ENCODE measurements at regions not wholly inside any gene's neighbourhood (a gene's known extent, or its start where the extent isn't known, plus 50 kb on each side); places are given as distances from the start of the nearest gene placed in this dataset.

GRCh38 chr12:87051621-87052020, 795.4 kb upstream of the MGAT4C start:
- Histone ChIP-seq H3F3A (ENCODE audit: control insufficient read depth, insufficient read depth) (no peaks in the 10 kb centered on the region), H3K27me3 (ENCODE audit: control insufficient read depth, low read length) (no peaks in the 10 kb centered on the region), H3K4me2 (ENCODE audit: low read length) (no peak overlapping the region), H3K4me1 (ENCODE audit: control insufficient read depth, low read length) (no peaks in the 10 kb centered on the region), H3K9me2 (replicated peaks; ENCODE audit: control insufficient read depth, low read length) (no peaks in the 10 kb centered on the region; the same call in 1 of the 2 replicates), H3K9me3 (ENCODE audit: control insufficient read depth, insufficient read depth, low read length) (no peaks in the 10 kb centered on the region), H4K20me1 (ENCODE audit: control insufficient read depth, insufficient read depth, low read depth, low read length) (no peaks in the 10 kb centered on the region), H3K36me3 (ENCODE audit: control insufficient read depth, low read length) (no peaks in the 10 kb centered on the region), H3K79me2 (ENCODE audit: control insufficient read depth, low read length) (no peaks in the 10 kb centered on the region), H3K27ac (ENCODE audit: low read depth, low read length) (no peak overlapping the region), H3K4me3 (ENCODE audit: low read length) (no peak overlapping the region)
- TF ChIP-seq CTCF (IDR thresholded peaks at IDR 0.05; ENCODE audit: low read depth, low read length, poor library complexity, severe bottlenecking) (no peak), EZH2phosphoT487 (IDR thresholded peaks at IDR 0.05; ENCODE audit: borderline replicate concordance, low read length) (no peak)

- no peaks in the 10 kb centered on the region for H3K27me3 ChIP-seq (ENCODE audit: control insufficient read depth, low read length)
- no peaks in the 10 kb centered on the region for H3K79me2 ChIP-seq (ENCODE audit: control insufficient read depth, low read length)
- TF ChIP-seq CTCF (IDR thresholded peaks at IDR 0.05; ENCODE audit: low read depth, low read length, poor library complexity, severe bottlenecking) (no peak), EZH2phosphoT487 (IDR thresholded peaks at IDR 0.05; ENCODE audit: borderline replicate concordance, low read length) (no peak)
- no peaks in the 10 kb centered on the region for H3K4me1 ChIP-seq (ENCODE audit: control insufficient read depth, low read length)
- H3K4me3 ChIP-seq (ENCODE audit: low read length) = no peak overlapping the region
- H3K9me3 ChIP-seq (ENCODE audit: control insufficient read depth, insufficient read depth, low read length) = no peaks in the 10 kb centered on the region
- H4K20me1 ChIP-seq (ENCODE audit: control insufficient read depth, insufficient read depth, low read depth, low read length) = no peaks in the 10 kb centered on the region
- H3K27ac ChIP-seq (ENCODE audit: low read depth, low read length) = no peak overlapping the region
- H3K9me2 ChIP-seq (replicated peaks; ENCODE audit: control insufficient read depth, low read length) = no peaks in the 10 kb centered on the region
- H3K4me2 ChIP-seq (ENCODE audit: low read length) = no peak overlapping the region
- no peaks in the 10 kb centered on the region for H3K36me3 ChIP-seq (ENCODE audit: control insufficient read depth, low read length)
- H3F3A ChIP-seq (ENCODE audit: control insufficient read depth, insufficient read depth) = no peaks in the 10 kb centered on the region
Observed at GRCh38 chr12:87047691-87048090, 791.5 kb upstream of the MGAT4C start.

- no peaks in the 10 kb centered on the region for H4K20me1 ChIP-seq (ENCODE audit: control insufficient read depth, insufficient read depth, low read depth, low read length)
- H3K36me3 ChIP-seq (ENCODE audit: control insufficient read depth, low read length) = no peaks in the 10 kb centered on the region
- H3F3A ChIP-seq (ENCODE audit: control insufficient read depth, insufficient read depth) = no peaks in the 10 kb centered on the region
- TF ChIP-seq EZH2phosphoT487 (IDR thresholded peaks at IDR 0.05; ENCODE audit: borderline replicate concordance, low read length) = no peak
- no peak for TF ChIP-seq CTCF (IDR thresholded peaks at IDR 0.05; ENCODE audit: low read depth, low read length, poor library complexity, severe bottlenecking)
- H3K4me2 ChIP-seq (ENCODE audit: low read length) = no peak overlapping the region
- no peaks in the 10 kb centered on the region for H3K9me2 ChIP-seq (replicated peaks; ENCODE audit: control insufficient read depth, low read length)
- no peak overlapping the region for H3K4me3 ChIP-seq (ENCODE audit: low read length)
- H3K27ac ChIP-seq (ENCODE audit: low read depth, low read length) = no peak overlapping the region
- H3K27me3 ChIP-seq (ENCODE audit: control insufficient read depth, low read length) = no peaks in the 10 kb centered on the region
- H3K79me2 ChIP-seq (ENCODE audit: control insufficient read depth, low read length) = no peaks in the 10 kb centered on the region
- no peaks in the 10 kb centered on the region for H3K9me3 ChIP-seq (ENCODE audit: control insufficient read depth, insufficient read depth, low read length)
- H3K4me1 ChIP-seq (ENCODE audit: control insufficient read depth, low read length) = no peaks in the 10 kb centered on the region
Observed at GRCh38 chr12:87039536-87039935, 783.3 kb upstream of the MGAT4C start.

DNA sequence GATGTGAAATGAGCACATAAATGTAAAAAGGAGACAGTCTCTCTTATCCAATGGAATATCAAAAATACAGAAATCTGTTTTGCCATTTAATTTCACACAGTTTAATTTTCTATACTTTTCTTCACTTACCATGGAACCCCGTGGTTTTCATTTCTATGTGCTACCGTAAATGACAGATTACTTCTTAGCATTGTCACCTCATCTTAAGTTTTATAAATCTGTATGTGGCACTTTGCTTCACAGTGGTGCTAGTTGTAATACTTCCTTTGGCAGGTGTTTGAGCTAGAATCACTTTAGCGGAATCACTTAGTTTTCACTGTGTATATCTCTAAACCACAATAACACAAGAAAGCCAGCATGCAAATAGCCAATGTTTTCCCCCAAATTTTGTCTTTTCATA, 781.9 kb upstream of the MGAT4C start:
- no peaks in the 10 kb centered on the region for H3K9me2 ChIP-seq (replicated peaks; ENCODE audit: control insufficient read depth, low read length)
- no peaks in the 10 kb centered on the region for H3K36me3 ChIP-seq (ENCODE audit: control insufficient read depth, low read length)
- TF ChIP-seq EZH2phosphoT487 (IDR thresholded peaks at IDR 0.05; ENCODE audit: borderline replicate concordance, low read length) (no peak), CTCF (IDR thresholded peaks at IDR 0.05; ENCODE audit: low read depth, low read length, poor library complexity, severe bottlenecking) (no peak)
- H3K4me1 ChIP-seq (ENCODE audit: control insufficient read depth, low read length) = no peaks in the 10 kb centered on the region
- no peaks in the 10 kb centered on the region for H3K27me3 ChIP-seq (ENCODE audit: control insufficient read depth, low read length)
- no peaks in the 10 kb centered on the region for H3F3A ChIP-seq (ENCODE audit: control insufficient read depth, insufficient read depth)
- H3K9me3 ChIP-seq (ENCODE audit: control insufficient read depth, insufficient read depth, low read length) = no peaks in the 10 kb centered on the region
- no peaks in the 10 kb centered on the region for H3K79me2 ChIP-seq (ENCODE audit: control insufficient read depth, low read length)
- no peak overlapping the region for H3K4me2 ChIP-seq (ENCODE audit: low read length)
- no peak overlapping the region for H3K4me3 ChIP-seq (ENCODE audit: low read length)
- H4K20me1 ChIP-seq (ENCODE audit: control insufficient read depth, insufficient read depth, low read depth, low read length) = no peaks in the 10 kb centered on the region
- no peak overlapping the region for H3K27ac ChIP-seq (ENCODE audit: low read depth, low read length)

Measured in DOHH2 (cell line).